GM19438 (cell line): ENCODE measurements at regions not wholly inside any gene's neighbourhood (a gene's known extent, or its start where the extent isn't known, plus 50 kb on each side); places are given as distances from the start of the nearest gene placed in this dataset.

Experiments used
- ATAC-seq: cut with Tn5 transposase; IDR thresholded peaks from one replicate; pipeline ENCODE4 v1.9.1; 2021; ENCODE audit warnings: low read depth; ENCODE audit not compliant: unreplicated experiment

GRCh38 chr2:22487036-22487435 lies 897.9 kb upstream of the KLHL29 start:
- ATAC-seq, result no peak

GRCh38 chr2:22487541-22487940 lies 897.4 kb upstream of the KLHL29 start:
- no peak for ATAC-seq

- no peak for ATAC-seq
Observed at GRCh38 chr2:22491442-22491841, 893.5 kb upstream of the KLHL29 start.

- ATAC-seq, result no peak
Observed at GRCh38 chr2:22494156-22494555, 890.8 kb upstream of the KLHL29 start.

- no peak for ATAC-seq
Observed at GRCh38 chr2:22497064-22497463, 887.9 kb upstream of the KLHL29 start.

GRCh38 chr2:22497789-22498188 lies 887.2 kb upstream of the KLHL29 start:
- no peak for ATAC-seq

GRCh38 chr2:22499082-22499839 lies 885.7 kb upstream of the KLHL29 start:
- ATAC-seq, result no peak

GRCh38 chr2:22500555-22500935 lies 884.4 kb upstream of the KLHL29 start:
- ATAC-seq, result no peak

GRCh38 chr2:22501851-22502250 lies 883.1 kb upstream of the KLHL29 start:
- ATAC-seq, result no peak

GRCh38 chr2:22513563-22513962 lies 871.4 kb upstream of the KLHL29 start:
- ATAC-seq, result no peak

GRCh38 chr2:22517141-22517540 lies 867.8 kb upstream of the KLHL29 start:
- ATAC-seq, result no peak

GRCh38 chr2:22518641-22519040 lies 866.3 kb upstream of the KLHL29 start:
- no peak for ATAC-seq

GRCh38 chr2:22520369-22521288 lies 864.4 kb upstream of the KLHL29 start:
- no peak for ATAC-seq

- no peak for ATAC-seq
Observed at GRCh38 chr2:22521620-22522019, 863.4 kb upstream of the KLHL29 start.

GRCh38 chr2:22525681-22526080 lies 859.3 kb upstream of the KLHL29 start:
- ATAC-seq, result no peak

GRCh38 chr2:22530131-22530530 lies 854.8 kb upstream of the KLHL29 start:
- no peak for ATAC-seq

- ATAC-seq, result no peak
Observed at GRCh38 chr2:22536133-22536532, 848.8 kb upstream of the KLHL29 start.

GRCh38 chr2:22554453-22554852 lies 830.5 kb upstream of the KLHL29 start:
- ATAC-seq, result no peak

- no peak for ATAC-seq
Observed at GRCh38 chr2:22557406-22557805, 827.6 kb upstream of the KLHL29 start.

- no peak for ATAC-seq
Observed at GRCh38 chr2:22560021-22560420, 825.0 kb upstream of the KLHL29 start.

GRCh38 chr2:22579341-22579740 lies 805.6 kb upstream of the KLHL29 start:
- ATAC-seq, result no peak

GRCh38 chr2:22582107-22582506 lies 802.9 kb upstream of the KLHL29 start:
- ATAC-seq, result no peak
